SU-DHL-6 (cell line): ENCODE measurements at regions not wholly inside any gene's neighbourhood (a gene's known extent, or its start where the extent isn't known, plus 50 kb on each side); places are given as distances from the start of the nearest gene placed in this dataset.

Source experiments
- EZH2phosphoT487 ChIP-seq: fragments of 200-600 bp; sonication (generic), shearing (Covaris generic); conservative IDR thresholded peaks from 2 replicates; pipeline ENCODE4 v1.6.1; 2018; ENCODE audit warnings: mild to moderate bottlenecking, antibody characterized with exemption, low read length, moderate library complexity, mixed read lengths
- TF ChIP-seq, protein P1 (sequence below): fragments of 200-600 bp; sonication (generic); IDR thresholded peaks from one replicate; pipeline ENCODE4 v1.5.1; 2017; ENCODE audit warnings: antibody characterized with exemption, mild to moderate bottlenecking, low read length, moderate library complexity; ENCODE audit not compliant: insufficient read depth, poor library complexity, severe bottlenecking

DNA sequence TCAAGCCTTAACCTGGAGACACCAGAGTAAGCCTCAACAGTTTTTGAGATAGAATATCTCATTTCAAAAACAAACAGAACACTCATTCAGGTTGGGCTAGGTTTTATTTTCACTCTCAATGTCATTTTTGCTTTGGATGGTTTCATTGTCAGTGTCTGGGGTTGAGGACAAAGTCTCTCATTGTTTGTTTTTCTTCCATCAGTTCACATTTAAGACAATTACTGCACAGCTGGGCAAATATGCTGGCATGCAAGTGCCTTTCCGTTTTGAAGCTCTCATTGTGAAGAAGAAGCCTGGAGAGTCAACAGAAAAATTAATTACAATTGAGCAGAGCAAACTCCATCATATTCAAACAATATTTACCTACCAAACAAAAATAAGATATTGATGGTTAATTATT, 1050.0 kb downstream of the TBL1XR1 start:
- TF ChIP-seq, protein P1, sequence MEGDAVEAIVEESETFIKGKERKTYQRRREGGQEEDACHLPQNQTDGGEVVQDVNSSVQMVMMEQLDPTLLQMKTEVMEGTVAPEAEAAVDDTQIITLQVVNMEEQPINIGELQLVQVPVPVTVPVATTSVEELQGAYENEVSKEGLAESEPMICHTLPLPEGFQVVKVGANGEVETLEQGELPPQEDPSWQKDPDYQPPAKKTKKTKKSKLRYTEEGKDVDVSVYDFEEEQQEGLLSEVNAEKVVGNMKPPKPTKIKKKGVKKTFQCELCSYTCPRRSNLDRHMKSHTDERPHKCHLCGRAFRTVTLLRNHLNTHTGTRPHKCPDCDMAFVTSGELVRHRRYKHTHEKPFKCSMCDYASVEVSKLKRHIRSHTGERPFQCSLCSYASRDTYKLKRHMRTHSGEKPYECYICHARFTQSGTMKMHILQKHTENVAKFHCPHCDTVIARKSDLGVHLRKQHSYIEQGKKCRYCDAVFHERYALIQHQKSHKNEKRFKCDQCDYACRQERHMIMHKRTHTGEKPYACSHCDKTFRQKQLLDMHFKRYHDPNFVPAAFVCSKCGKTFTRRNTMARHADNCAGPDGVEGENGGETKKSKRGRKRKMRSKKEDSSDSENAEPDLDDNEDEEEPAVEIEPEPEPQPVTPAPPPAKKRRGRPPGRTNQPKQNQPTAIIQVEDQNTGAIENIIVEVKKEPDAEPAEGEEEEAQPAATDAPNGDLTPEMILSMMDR = no peak
- TF ChIP-seq EZH2phosphoT487 = no peak
